ENCODE measurements at regions not wholly inside any gene's neighbourhood (a gene's known extent, or its start where the extent isn't known, plus 50 kb on each side); places are given as distances from the start of the nearest gene placed in this dataset.

GRCh38 chr6:22809370-22809769 lies 240.0 kb downstream of the HDGFL1 start:
- Histone ChIP-seq H3K36me3 (ENCODE audit: control insufficient read depth in 1 of 2, insufficient read depth in 2 of 2, low read length in 1 of 2) (no peaks in the 10 kb centered on the region), H3K27me3 (ENCODE audit: control insufficient read depth in 1 of 2, insufficient read depth in 2 of 2, low read length in 1 of 2) (no peaks in the 10 kb centered on the region), H3K4me1 (ENCODE audit: control insufficient read depth in 1 of 2, insufficient read depth in 2 of 2, low read length in 2 of 2) (peaks cover 0 to 3% of the 10 kb centered on the region in 2 donors), H3K27ac (ENCODE audit: low read depth in 1 of 2, low read length in 2 of 2) (no peak overlapping the region), H3K4me3 (ENCODE audit: low read length in 2 of 2) (no peak overlapping the region), H3K9me3 (ENCODE audit: control insufficient read depth, low read length) (no peaks in the 10 kb centered on the region)
- intact Hi-C loops (cut with DNase I) = no loop called here
- DNase-seq (no peak), ATAC-seq (ENCODE audit: low FRiP score) (no peak)
- 97% methylated on average over 1 of the region's 1 CpG for WGBS, 2 donors

- Histone ChIP-seq H3K9me3 (ENCODE audit: control insufficient read depth, low read length) (peaks cover 2% of the 10 kb centered on the region), H3K36me3 (ENCODE audit: control insufficient read depth in 1 of 2, insufficient read depth in 2 of 2, low read length in 1 of 2) (no peaks in the 10 kb centered on the region), H3K4me1 (ENCODE audit: control insufficient read depth in 1 of 2, insufficient read depth in 2 of 2, low read length in 2 of 2) (peaks cover 4% of the 10 kb centered on the region in 2 donors), H3K27me3 (ENCODE audit: control insufficient read depth in 1 of 2, insufficient read depth in 2 of 2, low read length in 1 of 2) (no peaks in the 10 kb centered on the region), H3K4me3 (ENCODE audit: low read length in 2 of 2) (no peak overlapping the region), H3K27ac (ENCODE audit: low read depth in 1 of 2, low read length in 2 of 2) (no peak overlapping the region)
- ATAC-seq (ENCODE audit: low FRiP score) (no peak), DNase-seq (no peak)
- WGBS, 2 donors = 94 to 97% methylated on average over 1 of the region's 1 CpG
- intact Hi-C loops (cut with DNase I) = no loop called here
Measured at GRCh38 chr6:22819209-22819608, 249.8 kb downstream of the HDGFL1 start.

GRCh38 chr6:22821664-22822320 lies 252.4 kb downstream of the HDGFL1 start:
- DNase-seq = no peak
- ATAC-seq (ENCODE audit: low FRiP score) = no peak
- Histone ChIP-seq H3K4me3 (ENCODE audit: low read length in 2 of 2) (no peak overlapping the region), H3K4me1 (ENCODE audit: control insufficient read depth in 1 of 2, insufficient read depth in 2 of 2, low read length in 2 of 2) (peaks cover 4 to 6% of the 10 kb centered on the region in 2 donors), H3K27ac (ENCODE audit: low read depth in 1 of 2, low read length in 2 of 2) (peak overlapping the region in 1 of 2 donors; percentile 24), H3K36me3 (ENCODE audit: control insufficient read depth in 1 of 2, insufficient read depth in 2 of 2, low read length in 1 of 2) (no peaks in the 10 kb centered on the region), H3K9me3 (ENCODE audit: control insufficient read depth, low read length) (peaks cover 2% of the 10 kb centered on the region), H3K27me3 (ENCODE audit: control insufficient read depth in 1 of 2, insufficient read depth in 2 of 2, low read length in 1 of 2) (no peaks in the 10 kb centered on the region)
- intact Hi-C loops (cut with DNase I) = loop anchor here in 1 of 2 donors (10.0 kb wide), 1 partner anchor 63 kb away; no protein-coding TSS in a partner anchor
- whole genome bisulfite sequencing, 2 donors = 38 to 59% methylated on average over 3 of the region's 3 CpGs

GRCh38 chr6:22825210-22825609 lies 255.8 kb downstream of the HDGFL1 start:
- Histone ChIP-seq H3K9me3 (ENCODE audit: control insufficient read depth, low read length) (no peaks in the 10 kb centered on the region), H3K36me3 (ENCODE audit: control insufficient read depth in 1 of 2, insufficient read depth in 2 of 2, low read length in 1 of 2) (no peaks in the 10 kb centered on the region), H3K27me3 (ENCODE audit: control insufficient read depth in 1 of 2, insufficient read depth in 2 of 2, low read length in 1 of 2) (no peaks in the 10 kb centered on the region), H3K4me3 (ENCODE audit: low read length in 2 of 2) (no peak overlapping the region), H3K27ac (ENCODE audit: low read depth in 1 of 2, low read length in 2 of 2) (no peak overlapping the region), H3K4me1 (ENCODE audit: control insufficient read depth in 1 of 2, insufficient read depth in 2 of 2, low read length in 2 of 2) (peaks cover 4 to 5% of the 10 kb centered on the region in 2 donors)
- intact Hi-C loops (cut with DNase I) = loop anchor here in 1 of 2 donors (10.0 kb wide), 1 partner anchor 60 kb away; no protein-coding TSS in a partner anchor
- ATAC-seq (ENCODE audit: low FRiP score) = no peak
- 72 to 75% methylated on average over 3 of the region's 3 CpGs for WGBS, 2 donors
- DNase-seq = no peak

GRCh38 chr6:22826961-22827360 lies 257.6 kb downstream of the HDGFL1 start:
- ATAC-seq (ENCODE audit: low FRiP score) (no peak), DNase-seq (no peak)
- peaks cover 0 to 3% of the 10 kb centered on the region in 2 donors for H3K4me1 ChIP-seq (ENCODE audit: control insufficient read depth in 1 of 2, insufficient read depth in 2 of 2, low read length in 2 of 2)
- H3K4me3 ChIP-seq (ENCODE audit: low read length in 2 of 2) = no peak overlapping the region
- peak overlapping the region; percentile 17 to 90 for H3K27ac ChIP-seq (ENCODE audit: low read depth in 1 of 2, low read length in 2 of 2)
- 17 to 21% methylated on average over 2 of the region's 2 CpGs for whole genome bisulfite sequencing, 2 donors
- no peaks in the 10 kb centered on the region for H3K27me3 ChIP-seq (ENCODE audit: control insufficient read depth in 1 of 2, insufficient read depth in 2 of 2, low read length in 1 of 2)
- H3K36me3 ChIP-seq (ENCODE audit: control insufficient read depth in 1 of 2, insufficient read depth in 2 of 2, low read length in 1 of 2) = no peaks in the 10 kb centered on the region
- no peaks in the 10 kb centered on the region for H3K9me3 ChIP-seq (ENCODE audit: control insufficient read depth, low read length)
- intact Hi-C loops (cut with DNase I) = loop anchor here in 1 of 2 donors (10.0 kb wide), 1 partner anchor 58 kb away; no protein-coding TSS in a partner anchor

- Histone ChIP-seq H3K4me1 (ENCODE audit: control insufficient read depth in 1 of 2, insufficient read depth in 2 of 2, low read length in 2 of 2) (peaks cover 0 to 3% of the 10 kb centered on the region in 2 donors), H3K4me3 (ENCODE audit: low read length in 2 of 2) (no peak overlapping the region), H3K27ac (ENCODE audit: low read depth in 1 of 2, low read length in 2 of 2) (peak overlapping the region; percentile 63 to 90), H3K27me3 (ENCODE audit: control insufficient read depth in 1 of 2, insufficient read depth in 2 of 2, low read length in 1 of 2) (no peaks in the 10 kb centered on the region), H3K36me3 (ENCODE audit: control insufficient read depth in 1 of 2, insufficient read depth in 2 of 2, low read length in 1 of 2) (no peaks in the 10 kb centered on the region), H3K9me3 (ENCODE audit: control insufficient read depth, low read length) (no peaks in the 10 kb centered on the region)
- intact Hi-C loops (cut with DNase I) = loop anchor here in 1 of 2 donors (10.0 kb wide), 1 partner anchor 57 kb away; no protein-coding TSS in a partner anchor
- 3 to 5% methylated on average over 1 of the region's 1 CpG for WGBS, 2 donors
- ATAC-seq (ENCODE audit: low FRiP score) (peak; percentile 30), DNase-seq (no peak)
Measured at GRCh38 chr6:22827760-22828159, 258.4 kb downstream of the HDGFL1 start.

GRCh38 chr6:22828179-22829062 lies 259.1 kb downstream of the HDGFL1 start:
- 8 to 10% methylated on average over 13 of the region's 13 CpGs for WGBS, 2 donors
- no peaks in the 10 kb centered on the region for H3K9me3 ChIP-seq (ENCODE audit: control insufficient read depth, low read length)
- H3K4me1 ChIP-seq (ENCODE audit: control insufficient read depth in 1 of 2, insufficient read depth in 2 of 2, low read length in 2 of 2) = peaks cover 0 to 3% of the 10 kb centered on the region in 2 donors
- DNase-seq (no peak), ATAC-seq (ENCODE audit: low FRiP score) (peak; percentile 81)
- H3K36me3 ChIP-seq (ENCODE audit: control insufficient read depth in 1 of 2, insufficient read depth in 2 of 2, low read length in 1 of 2) = no peaks in the 10 kb centered on the region
- peak overlapping the region in 1 of 2 donors; percentile 6 for H3K4me3 ChIP-seq (ENCODE audit: low read length in 2 of 2)
- intact Hi-C loops (cut with DNase I) = loop anchor here in 1 of 2 donors (10.0 kb wide), 1 partner anchor 56 kb away; no protein-coding TSS in a partner anchor
- no peaks in the 10 kb centered on the region for H3K27me3 ChIP-seq (ENCODE audit: control insufficient read depth in 1 of 2, insufficient read depth in 2 of 2, low read length in 1 of 2)
- peak overlapping the region; percentile 89 to 96 for H3K27ac ChIP-seq (ENCODE audit: low read depth in 1 of 2, low read length in 2 of 2)

- intact Hi-C loops (cut with DNase I) = loop anchor here in 1 of 2 donors (10.0 kb wide), 1 partner anchor 56 kb away; no protein-coding TSS in a partner anchor
- Histone ChIP-seq H3K4me3 (ENCODE audit: low read length in 2 of 2) (no peak overlapping the region), H3K36me3 (ENCODE audit: control insufficient read depth in 1 of 2, insufficient read depth in 2 of 2, low read length in 1 of 2) (no peaks in the 10 kb centered on the region), H3K4me1 (ENCODE audit: control insufficient read depth in 1 of 2, insufficient read depth in 2 of 2, low read length in 2 of 2) (peaks cover 0 to 2% of the 10 kb centered on the region in 2 donors), H3K27ac (ENCODE audit: low read depth in 1 of 2, low read length in 2 of 2) (no peak overlapping the region), H3K9me3 (ENCODE audit: control insufficient read depth, low read length) (no peaks in the 10 kb centered on the region), H3K27me3 (ENCODE audit: control insufficient read depth in 1 of 2, insufficient read depth in 2 of 2, low read length in 1 of 2) (no peaks in the 10 kb centered on the region)
- ATAC-seq (ENCODE audit: low FRiP score) (no peak), DNase-seq (no peak)
Measured at GRCh38 chr6:22829070-22829469, 259.7 kb downstream of the HDGFL1 start.
